ENCODE measurements at regions not wholly inside any gene's neighbourhood (a gene's known extent, or its start where the extent isn't known, plus 50 kb on each side); places are given as distances from the start of the nearest gene placed in this dataset.
"Not testable (repeated sequence)": the region's sequence is repeated elsewhere in the genome, so short reads cannot be mapped to it uniquely, and the experiment has no call there.

DNA sequence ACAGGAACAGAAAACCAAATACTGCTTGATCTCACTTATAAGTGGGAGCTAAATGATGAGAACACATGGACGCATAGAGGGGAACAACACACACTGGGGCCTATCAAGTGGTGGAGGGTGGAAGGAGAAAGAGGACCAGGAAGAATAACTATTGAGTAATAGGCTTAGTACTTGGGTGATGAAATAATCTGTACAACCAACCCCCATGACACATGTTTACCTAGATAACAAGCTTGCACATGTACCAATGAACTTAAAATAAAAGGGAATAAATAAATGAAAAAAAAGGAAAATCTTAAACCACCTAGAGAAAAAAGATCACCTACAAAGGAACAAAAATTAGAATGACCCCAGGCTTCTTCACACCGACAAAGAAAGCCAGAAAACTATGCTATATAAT, 133.5 kb downstream of the KLRB1 start:
- TF ChIP-seq CTCF (conservative IDR thresholded peaks at IDR 0.05; ENCODE audit: low read length); EZH2phosphoT487 (IDR thresholded peaks at IDR 0.05; ENCODE audit: borderline replicate concordance): not testable (repeated sequence)

Measured in Loucy (cell line).